Jurkat, Clone E6-1 (cell line): ENCODE measurements at regions not wholly inside any gene's neighbourhood (a gene's known extent, or its start where the extent isn't known, plus 50 kb on each side); places are given as distances from the start of the nearest gene placed in this dataset.

Experiments
- DNase-seq: peaks from one replicate; pipeline ENCODE4 v3.0.0-alpha.2; 2011; ENCODE audit warnings: low read depth, low spot score
- H3K4me3 ChIP-seq: 2 replicates; pipeline ENCODE4 v1.5.1; 2011; ENCODE audit warnings: mild to moderate bottlenecking, low read length, control low read depth, moderate library complexity

DNA sequence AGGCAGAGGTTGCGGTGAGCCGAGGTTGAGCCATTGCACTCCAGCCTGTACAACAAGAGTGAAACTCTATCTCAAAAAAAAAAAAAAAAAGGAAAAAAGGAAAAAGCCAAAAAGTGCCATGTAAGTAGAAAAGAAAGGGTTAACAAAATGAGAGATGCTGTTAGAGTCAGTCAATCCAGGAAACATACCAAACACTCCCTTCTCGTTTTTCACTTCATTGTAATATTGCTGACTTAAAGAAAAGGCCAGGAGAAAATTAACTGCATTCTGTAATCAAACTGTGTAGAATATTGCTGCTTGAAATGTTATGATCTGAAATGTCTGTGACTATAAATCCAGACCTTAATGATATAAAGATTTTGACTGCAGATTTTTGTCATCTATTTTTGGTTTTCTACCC lies 379.1 kb downstream of the ENC1 start:
- DNase-seq, result no peak
- H3K4me3 ChIP-seq, result no peak overlapping the region

- no peak for DNase-seq
- H3K4me3 ChIP-seq, result no peak overlapping the region
Measured at GRCh38 chr5:74259572-74259971, 381.0 kb downstream of the ENC1 start.

GRCh38 chr5:74258314-74258665 lies 382.2 kb downstream of the ENC1 start:
- no peak overlapping the region for H3K4me3 ChIP-seq

DNA sequence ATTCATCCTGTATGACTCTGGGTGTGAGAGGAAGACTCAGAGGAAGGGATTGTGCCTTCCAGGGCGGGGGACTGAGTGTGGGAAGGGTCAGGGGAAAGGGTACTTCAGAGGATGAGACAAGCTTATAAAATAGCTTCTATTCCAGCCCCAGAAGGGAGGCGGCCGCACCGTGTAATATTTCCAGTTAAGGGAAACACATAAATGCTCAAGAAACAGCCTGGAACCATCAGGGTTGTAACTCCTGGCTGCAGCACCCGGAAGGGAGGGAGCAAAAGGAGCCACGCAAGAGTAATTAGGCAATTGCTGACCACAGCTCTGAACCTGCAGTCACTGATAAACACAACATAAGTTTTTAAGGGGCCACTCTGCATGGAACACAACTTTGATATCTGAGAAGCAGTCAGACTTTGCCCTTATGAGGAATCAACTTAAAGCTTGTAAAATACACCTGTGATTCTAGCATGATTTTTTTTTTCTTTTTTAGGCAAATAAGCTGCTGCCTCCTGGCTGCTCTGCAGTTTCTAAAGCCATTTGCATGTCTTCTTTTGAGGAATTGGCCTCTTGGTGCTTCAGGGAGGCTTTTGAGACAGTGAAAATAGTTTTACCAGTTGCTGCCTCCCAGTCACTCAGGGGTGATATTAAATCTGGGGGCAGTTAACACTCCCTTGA lies 382.7 kb downstream of the ENC1 start:
- no peak for DNase-seq
- no peak overlapping the region for H3K4me3 ChIP-seq

More at GRCh38 chr5:74258314-74258665, 382.2 kb downstream of the ENC1 start:
- no peak for DNase-seq

- H3K4me3 ChIP-seq, result no peak overlapping the region
- DNase-seq, result no peak
Measured at GRCh38 chr5:74257060-74257527, 383.4 kb downstream of the ENC1 start.

- H3K4me3 ChIP-seq, result no peak overlapping the region
- no peak for DNase-seq
Measured at GRCh38 chr5:74255692-74256392, 384.7 kb downstream of the ENC1 start.

DNA sequence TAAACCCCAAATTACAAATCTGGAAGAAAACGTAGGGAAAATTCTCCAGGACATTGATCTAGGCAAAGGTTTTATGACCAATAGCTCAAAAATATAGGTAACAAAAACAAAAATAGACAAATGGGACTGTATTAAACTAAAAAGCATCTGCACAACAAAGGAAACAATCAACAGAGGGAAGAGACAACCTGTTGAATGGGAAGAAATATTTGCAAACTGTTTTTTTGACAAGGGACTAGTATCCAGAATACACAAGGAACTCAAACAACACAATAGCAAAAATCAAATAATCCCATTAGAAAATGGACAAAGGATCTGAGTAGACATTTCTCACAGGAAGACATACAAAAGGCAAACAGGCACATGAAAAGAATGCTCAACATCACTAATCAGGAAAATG lies 386.3 kb downstream of the ENC1 start:
- H3K4me3 ChIP-seq, result no peak overlapping the region
- DNase-seq, result no peak

- no peak overlapping the region for H3K4me3 ChIP-seq
- no peak for DNase-seq
Measured at GRCh38 chr5:74252044-74252443, 388.5 kb downstream of the ENC1 start.

DNA sequence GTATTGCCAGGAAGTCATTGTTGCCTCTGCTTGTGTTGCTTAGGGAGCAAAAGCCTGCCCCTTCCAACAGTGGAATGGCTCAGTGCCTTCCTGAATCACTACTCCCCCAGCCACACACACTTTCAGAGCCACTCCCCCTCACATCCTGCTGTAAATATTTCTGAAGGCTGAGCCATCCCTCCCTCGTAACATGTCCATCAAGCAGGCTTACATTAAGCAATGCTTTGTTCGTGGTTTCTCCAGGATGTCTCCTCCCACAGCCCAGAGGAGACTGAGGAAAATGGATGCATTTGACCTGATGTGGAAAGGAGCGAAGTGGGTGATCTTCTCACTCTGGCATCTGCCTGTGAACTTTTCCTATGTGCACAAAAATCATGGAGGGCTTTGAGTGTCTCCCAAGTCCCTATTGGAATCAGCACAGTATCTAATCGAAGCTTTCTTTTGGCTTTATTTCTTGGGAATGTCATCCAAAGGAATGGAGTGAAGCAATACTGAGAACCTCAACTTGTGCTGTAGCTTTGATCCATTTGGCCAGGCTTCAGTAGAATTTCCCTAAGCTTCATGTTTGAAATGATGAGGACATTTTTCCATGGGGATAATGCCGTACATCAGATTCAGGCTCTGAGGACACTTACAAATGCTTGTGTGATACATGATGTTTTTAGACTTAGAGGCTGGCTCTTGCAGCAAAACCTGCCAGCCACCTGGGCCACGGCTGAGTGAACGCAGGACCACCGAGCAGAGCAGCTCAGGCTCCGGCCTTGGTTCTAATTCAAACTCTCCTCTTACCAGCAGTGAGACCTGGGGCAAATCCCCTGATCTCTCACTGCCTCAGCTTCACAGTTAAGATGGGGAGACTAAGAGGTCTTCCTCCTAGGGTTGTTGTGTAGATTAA lies 389.1 kb downstream of the ENC1 start:
- no peak for DNase-seq
- no peak overlapping the region for H3K4me3 ChIP-seq

DNA sequence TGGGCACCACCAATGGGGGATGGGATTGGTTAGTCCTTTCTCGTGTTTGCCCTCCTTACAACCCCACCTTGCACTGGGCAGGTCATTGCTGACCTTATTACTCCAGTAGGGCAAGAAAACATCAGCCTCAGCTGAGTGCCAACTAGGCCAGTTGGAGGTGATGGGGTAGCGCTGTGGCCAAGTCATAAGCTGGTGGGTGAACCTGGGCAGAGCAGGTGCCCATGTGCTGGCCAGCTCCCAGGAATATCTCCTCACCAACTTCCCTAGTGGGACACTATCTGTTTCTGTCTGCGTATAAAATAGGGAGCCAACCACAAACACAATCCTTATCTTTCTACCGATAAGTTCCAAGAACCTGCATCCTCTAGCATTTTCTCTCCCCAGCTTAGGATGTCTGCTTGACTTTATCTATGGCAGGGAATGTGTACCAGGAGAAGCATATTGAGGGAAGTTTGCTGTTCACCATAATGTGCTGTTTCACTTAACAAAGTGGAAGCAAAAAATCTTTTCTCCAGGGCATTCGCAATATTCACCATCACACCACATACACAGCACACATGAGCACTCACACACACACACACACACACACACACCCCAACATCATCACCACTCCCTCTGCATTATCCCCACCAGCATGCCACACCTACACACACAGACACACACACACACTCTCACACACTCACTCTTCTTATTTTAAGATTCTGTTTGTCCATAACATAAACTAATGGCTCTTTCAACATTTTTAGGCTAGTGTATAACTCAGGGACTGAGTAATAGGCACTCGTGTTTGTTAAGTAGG lies 390.0 kb downstream of the ENC1 start:
- no peak for DNase-seq
- no peak overlapping the region for H3K4me3 ChIP-seq

- no peak for DNase-seq
Measured at GRCh38 chr5:74248576-74248975, 392.0 kb downstream of the ENC1 start.

GRCh38 chr5:74244406-74244805 lies 396.1 kb downstream of the ENC1 start:
- H3K4me3 ChIP-seq, result no peak overlapping the region
- DNase-seq, result no peak

More at GRCh38 chr5:74248576-74248975, 392.0 kb downstream of the ENC1 start:
- H3K4me3 ChIP-seq, result no peak overlapping the region

- no peak for DNase-seq
- no peak overlapping the region for H3K4me3 ChIP-seq
Measured at GRCh38 chr5:74243634-74244033, 396.9 kb downstream of the ENC1 start.

DNA sequence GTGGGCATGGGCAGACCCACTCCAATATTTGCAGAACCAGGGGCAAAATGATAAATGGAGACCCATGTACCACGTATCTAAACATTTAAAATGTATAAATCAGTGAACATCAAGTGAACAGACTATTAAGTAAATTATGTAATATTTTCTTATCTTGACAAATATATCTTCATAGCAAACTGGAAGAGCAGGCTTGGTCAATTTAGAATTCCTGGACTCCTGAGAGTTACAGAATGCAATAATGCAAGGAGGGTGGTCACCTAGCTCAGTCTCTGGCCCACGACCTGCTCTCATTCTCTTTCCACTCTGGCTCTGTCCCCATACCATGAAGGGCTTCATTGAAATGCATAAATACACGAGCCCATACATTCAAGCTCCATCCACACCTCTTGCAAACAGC lies 398.0 kb downstream of the ENC1 start:
- no peak overlapping the region for H3K4me3 ChIP-seq
- no peak for DNase-seq

DNA sequence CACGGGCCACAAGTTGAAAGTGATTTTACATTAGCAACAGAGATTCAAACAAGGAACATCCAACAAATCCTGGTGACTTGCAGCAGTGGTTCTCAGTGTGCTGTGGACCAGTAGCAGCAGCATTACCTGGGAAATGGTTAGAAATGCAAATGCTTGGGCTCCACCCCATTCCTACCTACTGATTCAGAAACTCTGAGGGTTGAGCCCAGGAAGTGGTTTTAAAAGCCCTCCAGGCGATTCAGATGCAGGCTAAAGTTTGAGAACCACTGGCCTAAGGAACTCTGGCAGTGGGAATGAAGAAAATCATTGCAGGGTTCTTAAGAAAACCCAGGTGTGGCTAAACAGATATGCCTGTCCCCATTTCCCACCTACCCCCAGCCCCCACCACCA lies 398.8 kb downstream of the ENC1 start:
- no peak overlapping the region for H3K4me3 ChIP-seq
- DNase-seq, result no peak

DNA sequence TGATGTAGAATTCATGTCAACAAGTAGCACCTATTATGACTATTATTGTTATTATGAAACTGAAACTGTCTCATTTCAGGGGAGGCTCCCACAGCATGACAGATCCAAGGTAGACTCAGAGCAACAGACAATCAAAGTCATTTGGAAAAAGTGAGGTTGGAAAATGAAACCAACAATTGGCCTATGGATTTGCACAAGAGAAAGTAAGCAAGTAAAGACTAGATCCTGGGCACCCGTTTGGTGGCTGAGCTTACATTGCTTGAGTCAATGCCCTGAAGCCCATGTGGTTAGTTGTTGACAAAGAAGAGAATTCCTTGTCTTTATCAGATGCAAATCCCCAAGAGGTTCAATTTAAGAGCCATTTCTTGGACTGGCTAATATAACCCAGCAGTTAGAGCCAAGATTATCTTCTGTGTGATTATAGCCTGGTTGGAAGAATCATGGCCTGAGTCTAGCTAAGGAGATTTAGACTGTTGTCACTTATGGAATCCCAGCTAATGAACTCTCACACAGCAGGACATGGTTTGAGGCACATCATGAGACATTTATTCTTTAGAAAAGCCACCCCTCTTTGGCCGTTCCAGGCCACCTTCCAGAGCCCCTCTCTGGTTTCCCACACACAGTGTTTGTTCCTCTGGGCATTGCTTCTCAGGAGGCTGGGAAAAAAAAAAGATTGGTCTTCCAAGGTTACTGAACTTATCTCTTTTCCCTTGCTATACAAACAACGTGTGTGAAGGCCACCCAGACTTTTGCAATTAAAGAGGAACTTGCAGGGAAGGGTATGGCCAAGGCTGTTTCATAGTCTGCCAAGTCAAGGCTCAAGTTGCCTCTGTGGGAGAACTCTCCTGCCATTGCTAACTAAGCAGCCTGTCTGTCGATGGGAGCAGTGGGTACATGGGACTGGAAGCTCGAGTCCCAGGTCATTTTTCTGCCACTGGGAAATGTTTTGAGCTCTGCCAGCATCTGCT lies 399.5 kb downstream of the ENC1 start:
- no peak for DNase-seq
- H3K4me3 ChIP-seq, result no peak overlapping the region

DNA sequence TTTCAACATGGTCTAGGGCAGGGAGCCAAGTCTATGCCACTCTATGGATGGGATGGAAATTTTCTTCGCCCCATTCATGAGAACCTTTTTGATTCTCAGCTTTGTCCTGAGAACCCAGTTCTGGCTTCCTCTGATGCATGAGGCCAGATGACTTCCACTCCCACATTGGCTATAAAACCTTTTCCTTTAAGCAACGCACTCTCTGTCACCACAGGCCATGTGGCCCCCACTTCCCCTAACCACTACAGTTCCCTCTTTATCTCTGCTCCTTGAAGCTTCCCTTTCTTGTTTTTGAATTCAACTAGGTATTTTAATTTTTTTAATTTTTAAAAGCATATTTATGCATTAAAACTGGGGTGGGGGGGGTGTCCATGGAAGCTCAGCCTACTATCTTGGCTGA lies 401.3 kb downstream of the ENC1 start:
- no peak overlapping the region for H3K4me3 ChIP-seq
- DNase-seq, result no peak

DNA sequence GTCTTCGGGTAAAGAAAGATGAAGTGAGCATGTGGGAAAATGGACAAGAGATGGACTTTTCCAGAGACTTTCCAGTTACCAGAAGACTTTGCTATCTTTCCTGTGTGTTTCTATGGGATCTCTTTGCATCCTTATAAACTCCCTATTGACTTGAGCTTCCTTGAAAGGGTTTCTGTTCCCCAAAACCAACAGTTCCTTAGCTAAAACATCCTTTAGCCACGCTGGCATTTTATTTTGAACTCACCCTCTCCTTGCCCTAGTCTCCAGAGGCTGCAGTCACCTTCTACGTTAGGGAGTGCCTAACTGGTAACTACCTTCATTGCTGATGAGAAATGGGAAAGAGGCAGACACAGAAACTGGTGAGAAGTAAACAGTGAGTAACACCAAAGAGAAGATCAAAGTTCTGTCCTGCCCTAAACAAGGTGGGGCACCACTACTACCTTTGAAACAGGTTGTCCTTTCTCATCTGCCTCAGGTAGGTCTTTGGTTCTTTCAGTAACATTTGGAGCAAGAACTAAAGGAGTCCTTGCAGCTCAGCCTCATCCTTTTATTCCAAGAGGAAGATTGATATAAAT lies 402.9 kb downstream of the ENC1 start:
- DNase-seq, result no peak
- H3K4me3 ChIP-seq, result no peak overlapping the region
